ENCODE measurements at regions not wholly inside any gene's neighbourhood (a gene's known extent, or its start where the extent isn't known, plus 50 kb on each side); places are given as distances from the start of the nearest gene placed in this dataset.

DNA sequence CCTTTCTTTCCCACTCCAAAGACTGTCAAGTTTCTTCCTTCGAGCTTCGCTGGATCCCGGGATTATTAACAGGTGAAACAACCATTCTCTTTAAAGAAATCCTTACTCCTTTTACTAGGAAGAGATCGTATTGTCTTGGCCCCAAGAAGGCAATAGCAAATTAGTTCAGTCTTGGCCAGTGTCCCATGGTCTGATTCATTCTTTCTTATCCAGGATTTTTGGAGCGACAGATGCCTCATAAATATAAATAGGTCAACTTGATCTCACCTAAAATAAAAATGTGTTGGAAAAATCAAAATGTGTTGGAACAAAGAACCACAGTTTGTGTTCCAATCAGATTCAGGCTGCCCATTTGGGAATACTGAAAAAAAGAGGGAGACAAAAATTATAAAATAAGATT, 140.1 kb upstream of the TMEM108 start:
- DNase-seq (ENCODE audit: low read depth), result no peak

DNA sequence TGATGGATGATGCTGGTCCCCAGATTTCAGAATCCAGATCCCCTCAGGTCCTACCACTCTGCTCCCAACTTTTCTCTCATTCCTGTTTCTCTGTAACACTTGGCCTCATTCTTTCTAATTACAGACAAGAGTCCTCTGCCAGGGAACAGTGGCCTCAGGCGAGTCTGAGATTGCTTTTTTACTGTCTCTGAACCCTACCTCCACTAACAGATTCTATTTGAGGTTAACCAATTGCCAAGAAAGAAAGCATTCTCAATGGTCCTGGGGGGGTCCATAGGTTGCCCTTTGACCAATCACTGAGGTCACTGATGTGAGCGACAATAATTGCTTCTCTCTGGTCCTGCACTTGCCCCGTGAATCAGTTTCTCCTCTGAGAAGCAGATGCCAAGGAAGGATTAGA, 145.2 kb upstream of the TMEM108 start:
- no peak for DNase-seq (ENCODE audit: low read depth)

DNA sequence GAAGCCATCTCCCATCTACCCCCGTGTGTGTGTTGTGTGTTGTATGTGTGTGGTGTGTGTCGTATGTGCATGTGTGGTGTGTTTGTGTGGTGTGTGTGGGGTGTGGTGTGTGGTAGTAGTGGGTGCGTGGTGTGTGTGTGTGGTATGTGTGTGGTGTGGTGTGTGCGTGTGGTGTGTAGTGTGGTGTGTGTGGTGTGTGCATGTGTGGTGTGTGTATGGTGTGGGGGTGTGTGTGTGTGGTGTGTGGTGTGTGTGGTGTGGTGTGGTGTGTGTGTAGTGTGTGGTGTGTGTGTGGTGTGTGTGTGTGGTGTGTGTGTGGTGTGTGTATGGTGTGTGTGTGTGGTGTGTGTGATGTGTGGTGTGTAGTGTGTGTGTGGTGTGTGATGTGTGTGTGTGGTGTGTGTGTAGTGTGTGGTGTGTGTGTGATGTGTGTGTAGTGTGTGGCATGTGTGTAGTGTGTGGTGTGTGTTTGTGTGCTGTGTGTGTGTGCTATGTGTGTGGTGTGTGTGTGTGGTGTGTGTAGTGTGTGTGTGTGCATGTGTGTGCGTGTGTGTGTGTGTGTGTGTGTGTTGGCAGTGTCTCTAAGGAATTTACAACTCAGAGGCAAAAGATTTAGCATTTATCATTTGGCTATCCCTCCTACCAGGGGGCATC, 156.3 kb upstream of the TMEM108 start:
- no peak for DNase-seq (ENCODE audit: low read depth)

DNA sequence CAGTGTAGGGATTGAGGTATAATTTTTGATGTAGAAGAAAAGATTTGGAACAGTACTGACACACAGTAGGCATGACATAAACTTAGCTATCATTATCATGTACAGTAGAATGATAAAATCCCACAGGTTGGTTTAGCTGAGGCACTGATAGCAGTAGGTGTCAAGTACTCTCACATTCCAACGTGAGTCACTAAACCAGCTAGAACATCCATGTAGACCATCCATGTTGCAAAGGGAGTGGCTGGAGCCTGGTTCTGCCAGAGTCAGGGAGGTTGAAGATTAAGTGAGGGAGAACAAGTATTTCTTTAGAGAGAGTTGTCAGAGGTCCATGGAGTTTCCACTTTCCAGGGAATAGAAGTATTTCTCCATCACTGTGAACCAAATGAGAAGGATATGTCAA, 157.2 kb upstream of the TMEM108 start:
- DNase-seq (ENCODE audit: low read depth), result no peak

DNA sequence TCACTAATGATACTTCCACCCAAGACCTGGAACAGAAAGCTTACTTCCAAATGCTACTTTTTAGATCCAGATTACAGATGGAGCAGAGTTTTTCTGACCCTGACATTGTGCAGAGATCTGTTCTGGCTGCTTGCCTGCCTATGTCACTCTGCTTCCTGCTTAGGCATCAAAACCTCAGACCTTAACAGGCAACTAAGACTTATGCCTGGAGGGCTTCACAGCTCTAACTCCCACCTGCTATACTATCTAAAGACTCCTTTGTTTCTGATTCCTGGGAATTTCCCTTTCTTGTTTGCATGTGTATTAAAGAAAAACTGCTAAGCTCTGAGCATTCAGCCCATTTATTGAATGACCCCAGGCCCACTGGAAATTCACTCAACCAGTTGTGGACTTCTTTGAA, 157.4 kb upstream of the NPHP3 start:
- no peak for DNase-seq (ENCODE audit: low read depth)

DNA sequence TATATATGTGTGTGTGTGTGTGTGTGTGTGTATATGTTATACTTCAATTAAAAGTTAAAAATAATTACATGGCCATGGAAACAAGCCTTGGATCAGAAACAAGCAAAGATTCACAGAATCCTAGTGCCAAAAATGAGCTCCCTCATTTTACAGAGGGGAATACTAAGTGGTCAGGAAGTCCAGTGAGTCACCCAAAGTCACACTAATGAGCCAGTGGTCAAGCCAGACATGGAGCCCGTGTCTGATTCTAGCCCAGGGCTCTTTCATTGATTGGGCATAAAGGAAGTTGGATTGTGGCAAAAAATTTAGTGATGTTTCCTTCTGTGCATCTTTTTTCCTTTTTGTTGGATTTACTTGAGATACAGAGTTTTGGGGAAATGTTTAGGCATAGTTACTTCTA, 152.5 kb upstream of the NPHP3 start:
- no peak for DNase-seq (ENCODE audit: low read depth)

DNA sequence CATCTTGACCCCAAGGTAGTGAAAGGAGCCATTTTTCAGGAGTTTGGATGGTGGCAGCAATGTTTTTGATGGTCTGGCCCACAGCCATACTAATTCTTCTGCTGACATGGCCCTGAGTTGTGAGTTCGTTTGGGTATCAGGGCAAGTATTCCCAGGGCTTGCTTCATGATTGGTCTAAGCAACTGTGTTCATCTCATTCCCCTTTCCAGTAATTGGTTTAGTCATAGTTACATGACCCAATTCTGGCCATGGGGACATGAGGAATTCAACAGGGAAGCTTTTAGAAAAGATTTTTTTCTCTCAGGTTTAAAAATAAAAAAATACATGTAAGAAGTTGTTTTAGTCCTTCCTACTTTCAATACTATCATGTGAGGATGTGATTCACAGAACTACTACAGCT, 150.5 kb upstream of the NPHP3 start:
- DNase-seq (ENCODE audit: low read depth), result no peak

DNA sequence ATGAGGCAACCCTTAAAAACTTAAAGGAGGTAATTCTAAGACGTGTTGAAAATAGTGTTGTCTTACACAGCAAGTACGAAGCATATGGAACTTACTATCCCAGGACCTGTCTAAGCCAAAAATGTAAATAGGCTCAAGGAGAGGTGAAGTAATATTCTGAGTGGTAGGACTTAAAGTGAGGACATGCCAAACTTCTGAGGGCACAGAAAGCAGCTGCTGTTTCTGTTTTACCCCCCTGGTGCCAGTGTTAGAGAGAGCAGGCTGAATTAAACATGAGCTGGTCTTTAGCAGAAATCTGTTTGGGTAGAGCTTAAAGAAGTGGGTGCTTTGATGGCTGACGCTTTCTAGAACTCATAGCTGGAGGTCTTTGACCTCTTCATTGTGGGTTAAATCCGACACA, 149.7 kb upstream of the NPHP3 start:
- no peak for DNase-seq (ENCODE audit: low read depth)

DNA sequence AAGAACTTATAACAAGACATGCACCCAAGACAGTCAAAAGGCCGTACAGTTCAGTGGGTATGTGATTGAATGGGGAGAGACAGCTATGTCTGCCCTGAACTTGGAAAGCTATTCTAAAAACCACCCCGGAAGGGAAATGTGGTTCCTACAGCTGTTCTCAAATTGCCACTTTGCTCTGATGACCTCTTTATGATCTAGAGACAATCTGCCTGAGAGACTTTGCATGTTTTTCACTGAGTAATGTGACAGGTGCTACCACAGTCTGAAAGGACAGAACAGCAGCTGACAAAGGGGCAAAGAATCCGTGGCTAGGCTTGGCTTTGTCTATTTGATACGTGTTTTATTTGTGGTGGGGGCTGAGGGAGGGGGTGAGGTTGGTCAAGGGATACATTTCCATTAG, 148.3 kb upstream of the NPHP3 start:
- no peak for DNase-seq (ENCODE audit: low read depth)

DNA sequence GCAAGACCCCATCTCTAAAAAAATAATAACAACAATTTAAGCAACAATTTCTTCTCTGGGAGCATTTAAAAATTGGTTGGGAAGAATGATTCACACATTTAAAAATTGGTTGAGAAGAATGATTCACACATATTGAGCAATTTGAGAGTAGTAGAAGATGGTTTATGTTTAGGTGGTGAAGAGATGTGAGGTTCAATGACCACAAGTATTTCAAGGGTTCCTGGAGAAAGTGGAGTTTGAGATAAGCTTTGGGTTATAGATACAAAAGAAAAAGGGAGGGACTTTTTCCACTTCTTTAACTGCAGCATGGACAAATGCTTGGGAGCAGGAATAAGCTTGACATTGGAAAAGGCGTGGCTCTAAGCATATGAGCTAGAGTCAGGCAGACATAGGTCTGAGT, 145.7 kb upstream of the NPHP3 start:
- no peak for DNase-seq (ENCODE audit: low read depth)

DNA sequence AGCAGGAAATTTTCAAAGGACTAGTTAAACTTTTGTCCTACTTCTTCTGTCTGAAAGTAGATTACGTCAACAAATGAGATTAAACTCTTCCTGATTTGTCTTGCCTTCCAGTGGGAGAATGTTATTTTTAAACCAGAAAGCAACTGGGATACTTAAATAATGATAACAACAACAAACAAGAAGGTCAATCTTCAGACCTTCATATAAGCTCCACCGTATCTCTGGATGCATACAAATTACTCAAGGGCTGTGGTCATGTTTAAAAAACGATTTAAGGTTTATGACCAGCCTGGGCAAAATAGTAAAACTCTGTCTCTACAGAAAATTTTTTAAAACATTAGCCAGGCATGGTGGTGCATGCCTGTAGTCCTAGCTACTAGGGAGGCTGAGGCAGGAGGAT, 145.3 kb upstream of the NPHP3 start:
- DNase-seq (ENCODE audit: low read depth), result no peak

DNA sequence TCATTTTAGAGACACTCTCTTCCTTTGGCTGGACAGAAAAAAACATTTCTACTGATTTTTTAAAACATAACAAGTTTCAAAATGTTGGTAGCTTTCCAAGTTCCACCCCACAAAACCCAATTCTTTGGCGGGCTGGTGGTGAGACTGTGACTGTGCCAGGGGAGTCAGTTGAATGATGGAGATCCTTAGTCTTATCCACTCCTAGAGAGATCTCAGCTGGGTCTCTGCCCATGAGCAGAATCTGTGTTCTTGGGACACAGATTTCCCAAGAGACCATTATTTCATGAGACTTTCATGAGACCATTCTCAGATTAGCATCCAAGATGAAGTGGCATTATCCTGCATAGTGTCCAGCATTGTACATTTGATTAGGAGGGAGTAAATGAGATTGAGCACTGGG, 135.1 kb upstream of the NPHP3 start:
- DNase-seq (ENCODE audit: low read depth), result no peak

DNA sequence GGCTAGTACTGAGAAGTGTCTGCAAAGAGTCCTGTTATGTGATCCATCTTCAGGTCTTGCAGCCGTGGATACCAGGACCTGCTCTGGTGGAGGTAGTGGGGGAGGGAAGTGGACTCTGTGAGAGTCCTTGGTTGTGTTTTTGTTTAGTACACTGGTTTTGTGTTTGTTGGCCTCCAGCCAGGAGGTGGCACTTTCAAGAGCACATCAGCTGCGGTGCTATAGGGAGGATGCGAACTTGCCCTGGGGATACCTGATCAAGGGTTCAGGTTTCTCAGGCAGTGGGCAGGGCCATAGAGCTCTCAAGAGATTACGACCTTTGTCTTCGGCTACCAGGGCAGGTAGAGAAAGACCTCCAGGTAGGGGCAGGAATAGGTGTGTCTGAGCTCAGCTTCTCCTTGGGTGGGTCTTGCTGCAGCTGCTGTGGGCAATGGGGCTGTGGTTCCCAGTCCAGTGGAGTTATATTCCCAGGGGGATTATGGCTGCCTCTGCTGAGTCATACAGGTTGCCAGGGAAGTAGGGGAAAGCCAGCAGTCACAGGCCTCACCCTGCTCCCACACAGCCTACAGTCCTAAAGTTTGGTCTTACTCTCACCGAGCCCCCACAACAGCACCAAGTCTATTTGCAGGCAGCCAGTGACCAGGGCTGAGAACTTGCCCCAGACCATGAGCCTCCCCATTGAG, 132.8 kb upstream of the NPHP3 start:
- DNase-seq (ENCODE audit: low read depth), result no peak

DNA sequence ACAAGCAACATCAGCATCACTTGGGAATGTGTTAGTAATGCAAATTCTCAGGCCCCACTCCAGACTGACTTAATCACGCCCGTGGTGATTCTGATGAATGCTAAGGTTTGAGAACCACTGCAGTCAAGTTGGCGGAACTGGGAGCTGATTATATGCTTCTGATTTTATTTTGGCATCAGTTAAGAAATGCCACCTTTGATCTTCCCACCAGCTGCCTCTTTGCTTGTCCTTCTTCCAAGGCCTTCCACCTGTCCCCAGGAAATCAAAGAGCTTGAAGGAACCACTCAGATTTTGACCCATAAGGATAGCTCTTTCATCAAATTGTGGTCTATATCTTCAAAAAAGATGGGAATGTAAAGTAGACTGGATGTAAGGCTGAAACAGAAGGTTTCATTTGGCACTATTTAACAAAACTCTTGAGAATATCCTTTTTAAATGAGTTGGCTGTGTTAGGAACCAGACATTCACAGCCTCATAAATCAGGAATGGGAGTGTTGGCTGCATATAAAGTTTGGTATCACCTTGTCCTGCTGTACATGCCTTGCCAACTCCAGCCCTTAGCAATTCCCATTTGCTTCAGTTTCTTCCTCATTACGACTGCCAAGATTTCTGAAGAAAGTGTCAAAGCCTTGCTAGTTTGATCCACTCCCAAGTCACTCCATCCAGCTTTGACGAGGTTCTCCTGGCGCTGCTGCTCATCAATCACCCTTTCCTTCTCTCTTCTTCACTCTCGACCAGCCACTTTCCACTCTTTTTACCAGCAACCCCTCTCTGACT, 125.8 kb upstream of the NPHP3 start:
- no peak for DNase-seq (ENCODE audit: low read depth)

DNA sequence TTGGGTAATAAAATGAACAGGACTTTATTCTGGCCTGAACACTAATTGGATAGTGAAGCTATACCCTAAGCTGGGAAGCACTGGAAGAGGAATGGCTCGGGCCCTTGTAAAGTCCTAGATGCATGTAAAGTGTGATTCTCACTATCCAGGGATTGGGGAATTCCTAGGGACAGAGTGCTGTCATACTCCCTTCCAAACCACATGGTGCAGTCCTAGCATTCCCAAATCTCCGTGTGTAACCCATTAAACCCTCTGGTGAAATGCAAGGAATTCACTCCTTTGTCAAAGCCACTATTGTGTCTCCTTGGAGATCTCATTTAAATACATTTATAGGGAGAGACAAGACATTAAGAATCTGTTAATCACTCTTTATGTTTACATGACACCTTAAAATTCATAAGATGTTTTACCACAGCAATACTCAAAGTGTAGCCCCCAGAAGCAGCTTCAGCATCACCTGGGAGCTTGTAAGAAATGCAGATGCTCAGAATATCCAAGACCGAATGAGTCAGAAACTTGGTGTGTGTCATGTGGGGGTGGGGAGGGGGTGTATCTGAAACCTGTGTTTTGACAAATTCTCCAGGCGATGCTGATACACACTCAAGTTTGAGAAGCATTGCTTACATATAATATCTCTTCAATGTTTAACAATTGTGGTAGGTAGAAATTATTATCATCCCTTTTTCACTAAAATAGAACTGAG, 121.8 kb upstream of the NPHP3 start:
- no peak for DNase-seq (ENCODE audit: low read depth)

DNA sequence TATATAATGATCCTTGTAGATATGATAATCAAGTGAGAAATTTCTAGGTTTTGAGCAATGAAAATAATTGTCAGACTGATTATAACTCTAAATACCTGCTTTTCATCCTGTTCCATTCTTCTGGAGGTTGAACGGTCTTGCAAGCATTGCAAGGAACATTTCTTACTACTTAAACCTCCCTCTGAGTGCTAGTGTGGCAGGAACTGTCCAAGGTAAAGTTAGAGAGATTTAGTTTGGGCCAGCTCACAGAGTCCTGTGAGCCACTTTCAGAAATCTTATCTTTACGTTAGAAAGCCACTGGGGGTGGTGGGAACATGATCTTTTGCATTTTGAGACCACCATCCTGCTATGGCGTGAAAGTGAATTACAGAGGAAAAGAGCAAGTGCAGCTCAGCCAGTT, 121.1 kb upstream of the NPHP3 start:
- no peak for DNase-seq (ENCODE audit: low read depth)

DNA sequence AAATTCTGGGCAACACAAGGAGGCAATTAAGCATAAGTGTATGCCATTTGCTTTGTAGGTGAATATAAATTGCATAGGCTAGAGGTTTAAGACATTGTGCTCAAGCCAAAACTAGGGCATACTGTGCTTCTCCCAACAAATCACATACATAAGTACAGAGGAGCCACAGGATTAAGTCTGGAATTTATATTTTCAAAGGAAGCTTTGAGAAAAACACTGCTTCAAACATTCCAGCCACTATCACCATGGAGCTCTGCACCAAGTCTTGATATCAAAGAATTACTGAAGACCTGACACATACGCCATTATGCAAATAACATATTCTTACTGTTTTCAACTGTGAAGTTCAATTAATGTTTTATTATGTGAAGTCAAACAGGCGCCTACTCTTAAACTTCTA, 119.4 kb upstream of the NPHP3 start:
- DNase-seq (ENCODE audit: low read depth), result no peak

DNA sequence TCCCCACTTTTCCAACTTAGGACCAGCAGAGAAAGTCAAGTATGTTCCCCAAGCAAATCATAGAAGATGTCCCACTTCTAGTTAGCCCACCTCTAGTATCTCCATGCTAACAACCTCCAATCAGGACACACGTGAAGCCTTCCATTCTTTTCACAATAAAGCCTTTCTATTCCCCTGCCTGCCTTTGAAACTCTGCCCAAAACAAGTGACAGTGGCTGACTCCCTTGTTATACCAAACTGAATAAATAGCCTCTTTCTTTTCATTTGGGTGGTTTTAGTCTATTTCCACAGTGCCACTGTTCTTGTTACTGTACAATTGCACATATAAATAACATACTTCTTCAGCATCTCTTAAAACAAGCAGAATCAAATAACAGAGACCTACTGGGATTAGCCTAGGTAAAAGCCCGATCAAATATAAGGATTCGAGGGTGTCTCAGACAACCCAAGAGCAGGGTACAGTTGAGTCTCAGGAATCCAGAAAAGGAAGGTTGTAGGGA, 118.0 kb upstream of the NPHP3 start:
- no peak for DNase-seq (ENCODE audit: low read depth)

DNA sequence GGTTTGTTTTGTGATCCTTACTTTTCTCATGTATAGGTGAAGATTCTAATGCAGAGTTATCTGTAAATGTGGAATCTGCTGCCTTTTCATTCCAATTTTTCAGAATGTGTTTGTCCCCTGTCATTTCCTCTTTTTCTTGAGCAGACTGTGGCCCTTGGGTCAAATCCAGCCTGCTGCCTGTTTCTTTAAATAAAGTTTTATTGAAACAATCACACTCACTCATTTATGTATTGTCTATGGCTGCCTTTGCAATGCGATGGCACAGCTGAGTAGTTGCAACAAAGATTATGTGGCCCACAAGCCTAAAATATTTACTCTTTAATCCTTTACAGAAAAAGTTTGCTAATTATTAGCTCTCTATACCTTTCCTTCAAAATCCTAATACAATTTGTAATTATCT, 116.3 kb upstream of the NPHP3 start:
- DNase-seq (ENCODE audit: low read depth), result no peak

DNA sequence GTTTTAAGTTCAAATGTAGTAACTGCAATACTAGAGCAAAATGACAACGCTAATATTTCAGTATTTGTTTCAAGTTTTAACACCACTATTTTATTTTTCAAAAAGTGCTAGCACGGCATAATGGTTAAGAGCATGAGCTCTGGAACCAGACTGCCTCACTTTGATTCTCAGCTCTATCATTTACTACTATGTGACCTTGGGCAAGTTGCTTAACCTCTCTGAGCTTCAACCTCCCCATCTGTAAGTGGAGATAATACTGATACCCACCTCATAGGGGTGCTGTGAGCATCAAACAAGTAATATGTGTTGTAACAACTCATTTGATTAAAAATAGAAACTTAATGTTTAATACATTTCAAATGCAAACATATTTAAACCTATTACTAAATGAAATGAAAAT, 115.4 kb upstream of the NPHP3 start:
- DNase-seq (ENCODE audit: low read depth), result no peak

DNA sequence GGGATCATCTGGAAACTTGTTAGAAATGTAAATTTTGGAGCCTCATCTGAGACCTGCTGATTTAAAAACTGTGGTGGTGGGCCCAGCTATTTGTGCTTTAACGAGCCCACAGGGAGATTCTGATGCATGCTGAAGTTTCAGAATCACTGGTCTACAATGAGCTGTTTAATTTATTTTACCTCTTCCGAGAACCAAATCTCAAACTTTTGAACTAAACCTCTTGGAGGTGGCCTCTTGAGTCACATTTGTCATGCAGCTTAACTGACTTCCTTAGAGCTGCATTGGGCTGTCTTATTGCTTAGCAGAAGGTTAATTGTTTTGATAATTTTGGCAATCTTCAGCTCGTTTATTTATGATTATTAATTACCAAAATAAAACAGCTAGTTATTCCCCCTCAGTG, 112.1 kb upstream of the NPHP3 start:
- DNase-seq (ENCODE audit: low read depth), result no peak

DNA sequence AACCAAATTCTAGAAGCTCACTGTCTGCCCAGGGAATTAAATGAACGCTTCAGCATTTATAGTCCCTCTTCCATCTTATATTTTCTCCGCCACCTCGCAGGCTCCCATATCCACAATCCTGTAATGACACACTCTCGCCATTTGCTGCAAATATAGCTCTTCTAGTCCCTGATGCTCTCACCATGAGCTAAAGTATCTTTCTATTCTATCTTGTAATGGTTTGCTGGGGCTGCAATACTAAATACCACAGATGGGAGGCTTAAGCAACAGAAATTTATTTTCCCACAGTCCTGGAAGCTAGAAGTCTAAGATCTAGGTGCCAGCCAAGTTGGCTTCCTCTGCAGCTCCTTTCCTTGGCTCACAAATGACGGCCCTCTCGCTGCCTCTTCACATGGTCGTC, 106.9 kb upstream of the NPHP3 start:
- DNase-seq (ENCODE audit: low read depth), result no peak

DNA sequence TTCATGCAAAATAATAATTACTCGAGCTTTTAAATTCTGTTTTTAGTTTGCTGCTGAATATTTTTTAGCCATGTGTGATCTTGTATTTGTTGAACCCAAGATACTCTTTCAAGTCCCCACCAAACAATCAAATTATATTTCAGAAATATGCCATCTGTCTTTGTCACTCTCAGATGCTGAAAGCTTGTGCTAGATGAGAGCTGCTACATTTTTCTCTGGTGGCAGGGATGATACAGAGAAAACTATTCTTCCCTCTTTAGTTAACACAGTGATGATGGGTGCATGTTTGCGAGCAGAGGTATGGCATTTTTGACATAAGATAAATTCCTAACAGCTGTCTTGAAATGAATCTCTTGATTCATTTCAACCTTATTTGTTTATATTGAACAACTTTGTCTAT, 100.6 kb upstream of the NPHP3 start:
- DNase-seq (ENCODE audit: low read depth), result no peak

All from HS-27A (cell line).